NK-92 treated with Interleukin-12 subunit alpha and Interleukin-12 subunit beta, amount 100 ng/mL, for 24 hours (cell line): ENCODE measurements at regions not wholly inside any gene's neighbourhood (a gene's known extent, or its start where the extent isn't known, plus 50 kb on each side); places are given as distances from the start of the nearest gene placed in this dataset.
"Not testable (repeated sequence)": the region's sequence is repeated elsewhere in the genome, so short reads cannot be mapped to it uniquely, and the experiment has no call there.

Experiments used
- DNase-seq: peaks from one replicate; lab custom pipeline; 2025; lab: John Stamatoyannopoulos, UW

DNA sequence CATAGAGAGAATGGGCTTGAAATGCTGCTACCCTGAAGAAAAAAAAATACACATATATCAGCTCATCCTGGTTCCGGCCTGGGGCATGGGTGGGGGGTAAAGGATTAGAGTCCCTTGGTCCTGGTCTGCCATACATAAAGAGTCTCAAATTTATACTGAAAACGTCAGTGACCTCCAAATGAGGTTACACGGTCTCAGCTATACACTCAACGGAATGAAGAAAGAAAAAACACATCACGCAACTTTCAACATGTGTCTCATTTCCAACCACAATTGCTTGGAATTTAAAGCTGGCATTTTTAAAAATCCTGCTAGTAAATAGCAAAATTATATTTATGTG lies 612.8 kb downstream of the MCTP2 start:
- no peak for DNase-seq

DNA sequence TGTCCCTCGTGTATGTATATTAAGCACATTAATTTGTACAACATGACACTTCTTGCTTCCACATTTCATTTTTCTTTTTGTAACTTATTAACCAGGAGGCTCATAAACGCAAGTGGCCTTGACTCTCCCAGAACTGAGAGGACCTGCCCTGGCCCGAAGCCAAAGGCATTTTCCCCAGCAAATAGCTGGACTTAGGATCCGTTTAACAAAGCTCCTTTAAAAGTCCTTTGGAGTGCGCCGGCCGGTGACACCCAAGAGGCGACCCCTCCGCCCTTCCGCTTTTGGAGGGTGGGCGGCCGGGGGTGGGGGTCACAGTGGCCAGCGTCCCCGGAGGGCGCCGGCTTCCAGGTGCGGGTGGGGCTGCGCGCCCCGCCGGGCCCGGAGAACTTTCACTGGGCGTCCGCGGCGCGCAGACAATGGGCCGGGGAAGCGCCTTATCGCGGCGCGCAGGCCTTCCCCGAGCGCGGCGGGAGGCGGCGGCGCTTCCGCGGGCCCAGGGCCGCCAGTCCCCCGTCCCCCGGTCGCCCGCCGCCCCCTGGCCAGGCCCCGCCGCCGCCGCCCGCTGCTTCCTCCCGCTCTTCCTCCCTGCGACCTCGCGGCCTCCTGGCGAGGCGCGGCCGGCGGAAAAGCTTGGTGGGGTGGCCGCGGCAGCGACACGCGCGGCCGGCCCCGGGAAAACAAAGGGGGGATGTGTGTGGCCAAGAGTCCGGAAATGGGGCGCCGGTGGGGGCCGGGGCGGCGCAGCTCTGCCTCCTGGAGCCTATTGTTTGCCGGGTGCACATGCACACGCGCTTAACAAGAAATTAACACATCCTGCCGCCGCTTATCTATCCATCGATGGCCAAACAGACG lies 613.4 kb downstream of the MCTP2 start:
- DNase-seq = no peak

- DNase-seq = no peak
Measured at GRCh38 chr15:94845390-94845716, 614.0 kb downstream of the MCTP2 start.

DNA sequence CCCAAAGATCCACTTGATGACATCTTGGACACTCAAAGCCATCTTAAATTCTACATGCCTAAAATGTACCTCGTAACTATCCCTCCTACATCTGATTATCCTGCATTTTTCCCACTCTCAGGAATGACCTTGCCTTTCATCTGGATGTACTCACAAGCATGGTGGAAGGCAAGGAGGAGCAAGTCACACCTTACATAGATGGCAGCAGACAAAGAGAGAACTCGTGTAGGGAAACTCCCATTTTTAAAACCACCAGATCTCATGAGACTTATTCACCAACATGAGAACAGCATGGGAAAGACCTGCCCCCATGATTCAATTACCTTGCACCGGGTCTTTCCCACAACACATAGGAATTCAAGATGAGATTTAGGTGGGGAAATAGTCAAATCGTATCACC lies 616.0 kb downstream of the MCTP2 start:
- DNase-seq = no peak

GRCh38 chr15:94848054-94848453 lies 616.7 kb downstream of the MCTP2 start:
- DNase-seq = no peak

DNA sequence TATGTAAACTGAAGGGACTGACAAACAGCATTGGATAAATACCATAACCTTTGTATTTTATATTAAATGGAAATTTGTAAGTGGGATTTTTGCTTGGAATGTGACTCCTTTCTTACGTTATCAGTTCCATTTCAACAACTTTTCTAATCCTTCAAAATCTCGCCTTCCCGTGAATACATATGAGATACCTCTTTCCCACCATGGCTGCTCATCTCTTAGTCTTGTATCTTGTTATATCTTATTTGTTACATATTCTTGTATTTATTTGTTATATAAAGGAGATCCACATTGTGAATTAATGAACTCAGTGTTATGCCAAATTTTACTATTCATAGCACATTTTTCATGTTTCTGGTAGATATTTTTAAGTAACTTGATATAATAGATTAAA lies 623.7 kb downstream of the MCTP2 start:
- DNase-seq = no peak

GRCh38 chr15:94855409-94856266 lies 624.3 kb downstream of the MCTP2 start:
- no peak for DNase-seq

DNA sequence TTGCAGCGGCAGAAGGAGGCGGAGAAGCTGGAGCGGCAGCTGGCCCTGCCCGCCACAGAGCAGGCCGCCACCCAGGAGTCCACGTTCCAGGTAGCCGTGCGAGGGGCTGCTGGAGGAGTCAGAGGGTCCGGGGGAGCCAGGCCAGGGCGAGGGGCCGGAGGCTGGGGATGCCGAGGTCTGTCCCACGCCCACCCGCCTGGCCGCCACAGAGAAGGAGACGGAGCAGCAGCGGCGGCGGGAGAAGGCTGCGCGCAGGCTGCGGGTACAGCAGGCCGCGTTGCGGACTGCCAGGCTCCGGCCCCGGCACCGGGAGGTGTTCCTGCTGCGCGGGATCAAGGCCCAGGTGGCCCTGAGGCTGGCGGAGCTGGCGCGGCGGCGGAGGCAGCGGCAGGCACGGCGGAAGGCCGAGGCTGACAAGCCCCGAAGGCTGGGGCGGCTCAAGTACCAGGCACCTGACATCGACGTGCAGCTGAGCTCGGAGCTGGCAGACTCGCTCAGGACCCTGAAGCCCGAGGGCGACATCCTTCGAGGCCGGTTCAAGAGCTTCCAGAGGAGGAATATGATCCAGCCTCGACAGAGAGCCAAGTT lies 625.0 kb downstream of the MCTP2 start:
- no peak for DNase-seq

DNA sequence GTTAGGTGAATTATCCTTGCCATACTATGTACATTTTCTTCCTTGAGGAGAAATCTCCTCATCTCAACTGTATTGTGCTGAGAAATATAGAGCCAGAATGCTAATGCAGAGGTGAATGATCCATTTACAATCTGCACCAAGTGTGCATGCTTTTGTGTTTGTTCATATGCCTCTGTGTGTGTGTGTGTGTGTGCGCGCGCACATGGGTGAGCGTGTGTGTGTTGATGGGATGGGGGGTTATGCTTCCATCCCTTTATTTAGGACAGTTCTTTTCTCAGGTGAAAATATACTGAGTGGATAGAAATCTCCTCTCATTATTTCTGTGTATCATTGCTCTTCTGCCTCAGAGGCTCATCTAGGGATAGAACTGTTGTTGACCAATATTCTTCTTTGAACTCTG lies 626.1 kb downstream of the MCTP2 start:
- DNase-seq = no peak

DNA sequence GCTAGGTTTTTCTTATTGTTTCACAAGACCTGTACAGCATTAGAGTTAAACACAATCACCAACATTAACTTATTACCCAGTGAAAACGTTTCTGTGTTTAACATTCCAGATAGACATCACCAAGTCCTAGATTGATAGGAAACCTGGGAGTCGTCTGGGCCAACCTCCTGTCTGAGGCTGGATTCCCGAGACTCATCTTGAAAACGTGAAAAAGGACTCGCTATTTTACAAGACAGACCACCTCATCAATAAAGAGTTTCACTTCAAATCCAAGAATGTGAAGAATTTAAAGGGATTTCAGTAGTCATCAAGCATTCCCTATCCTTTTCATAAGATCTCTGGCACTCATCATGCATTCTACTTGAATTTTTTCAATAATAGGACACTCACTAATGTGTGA lies 626.6 kb downstream of the MCTP2 start:
- DNase-seq = no peak

DNA sequence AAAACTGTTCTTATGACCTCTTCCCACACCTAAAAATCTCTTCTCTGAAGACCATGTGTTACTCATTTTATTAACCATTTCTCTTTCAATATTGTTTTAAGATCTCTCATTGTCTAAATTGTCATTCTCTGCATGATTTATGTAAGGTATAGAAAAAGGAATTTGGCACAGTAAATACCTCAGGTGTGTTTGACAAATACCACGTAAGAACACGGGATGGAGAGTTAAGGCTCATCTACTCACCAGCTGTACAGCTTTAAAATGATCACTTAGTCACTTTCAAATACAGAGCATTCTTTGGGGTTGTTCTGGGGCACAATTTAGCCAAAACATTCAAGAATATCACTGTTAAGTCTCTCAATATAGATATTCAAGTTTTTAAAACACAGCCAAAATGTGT lies 627.1 kb downstream of the MCTP2 start:
- DNase-seq = no peak

- no peak for DNase-seq
Measured at GRCh38 chr15:94858920-94859319, 627.6 kb downstream of the MCTP2 start.

- no peak for DNase-seq
Measured at GRCh38 chr15:94864600-94864999, 633.2 kb downstream of the MCTP2 start.

DNA sequence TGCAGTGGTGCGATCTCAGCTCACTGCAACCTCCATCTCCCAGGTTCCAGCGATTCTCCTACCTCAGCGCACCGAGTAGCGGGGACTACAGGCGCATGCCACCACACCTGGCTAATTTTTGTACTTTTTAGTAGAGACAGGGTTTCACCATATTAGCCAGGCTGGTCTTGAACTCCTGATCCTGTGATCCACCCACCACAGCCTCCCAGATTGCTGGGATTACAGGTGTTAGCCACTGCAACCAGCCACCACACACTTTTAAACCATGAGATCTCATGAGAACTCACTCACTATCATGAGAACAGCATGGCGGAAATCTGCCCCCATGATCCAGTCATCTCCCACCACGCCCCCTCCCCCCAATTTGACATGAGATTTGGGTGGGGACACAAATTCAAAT lies 636.9 kb downstream of the MCTP2 start:
- not testable (repeated sequence) for DNase-seq

GRCh38 chr15:94875550-94875949 lies 644.2 kb downstream of the MCTP2 start:
- DNase-seq = no peak

- DNase-seq = no peak
Measured at GRCh38 chr15:94877833-94878232, 646.5 kb downstream of the MCTP2 start.

DNA sequence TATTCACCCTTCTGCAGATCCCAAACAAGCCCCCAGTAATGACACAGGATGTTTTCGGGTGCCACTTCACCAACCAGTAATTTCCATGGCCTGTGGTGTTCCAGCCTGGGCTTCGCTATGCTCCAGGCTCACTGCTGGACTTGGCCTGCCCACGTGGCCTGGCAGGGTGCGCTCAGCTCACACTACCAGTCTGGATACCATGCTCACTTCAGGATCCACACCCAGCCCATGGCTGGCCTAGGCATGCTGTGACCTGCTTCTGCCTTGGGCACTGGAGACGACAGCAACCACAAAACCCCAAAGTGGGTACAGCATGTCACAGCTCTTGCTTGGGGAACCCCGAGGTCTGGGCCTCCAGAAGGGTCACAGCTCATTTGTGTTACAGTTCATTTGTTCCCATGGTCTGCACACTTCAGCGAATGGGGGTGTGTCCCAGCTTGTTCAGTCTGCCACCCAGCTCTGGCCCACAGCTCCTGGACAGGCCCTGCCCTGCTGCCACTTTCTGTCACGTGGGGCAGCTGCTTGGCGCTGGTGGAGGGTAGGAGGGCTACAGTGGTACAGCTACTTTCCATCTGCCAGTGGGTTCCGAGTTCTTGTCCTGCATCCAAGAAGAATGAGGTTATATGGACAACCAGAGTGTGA lies 650.8 kb downstream of the MCTP2 start:
- DNase-seq = peak; percentile 22

DNA sequence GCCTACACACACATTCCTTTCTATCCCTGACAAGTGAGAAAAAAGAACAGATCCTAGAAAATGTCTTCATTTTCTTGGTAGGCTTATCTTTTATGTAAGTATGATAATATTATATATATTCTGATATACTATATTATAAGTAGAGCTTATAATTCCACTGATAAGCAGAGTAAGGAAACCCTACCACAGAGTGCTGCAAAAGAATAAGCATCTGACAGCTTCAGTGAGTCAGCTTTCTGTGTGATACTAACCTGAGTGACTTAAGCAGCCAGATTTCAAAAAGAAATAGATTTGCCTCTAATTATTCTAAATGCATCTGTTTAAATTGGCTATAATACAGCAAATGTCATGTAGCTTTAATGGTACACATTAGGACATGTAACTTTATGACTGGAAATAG lies 656.0 kb downstream of the MCTP2 start:
- DNase-seq = no peak

GRCh38 chr15:94889153-94889552 lies 657.8 kb downstream of the MCTP2 start:
- DNase-seq = no peak

DNA sequence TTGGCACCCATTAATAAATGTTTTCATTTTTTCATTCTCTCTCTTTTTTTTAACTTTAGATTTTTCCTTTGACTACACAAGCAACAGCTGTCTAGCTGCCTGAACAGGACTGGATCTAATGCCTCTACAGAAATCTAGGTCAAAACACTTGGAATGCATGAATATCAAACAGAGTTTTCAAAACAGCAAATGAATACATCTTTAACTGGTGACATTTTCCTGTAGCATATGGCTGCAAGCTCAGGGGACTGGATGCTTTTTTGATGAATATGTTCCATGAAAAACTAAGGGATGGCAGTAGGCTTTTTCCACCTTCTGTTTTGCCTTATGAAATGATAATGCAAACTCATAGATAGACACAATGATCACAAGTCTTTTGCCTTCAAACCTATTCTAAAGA lies 661.7 kb downstream of the MCTP2 start:
- no peak for DNase-seq

GRCh38 chr15:94894056-94894455 lies 662.7 kb downstream of the MCTP2 start:
- peak; percentile 44 for DNase-seq

GRCh38 chr15:94909510-94909909 lies 678.1 kb downstream of the MCTP2 start:
- no peak for DNase-seq

- DNase-seq = no peak
Measured at GRCh38 chr15:94910166-94910565, 678.8 kb downstream of the MCTP2 start.
